HG03060 (cell line): ENCODE measurements at regions not wholly inside any gene's neighbourhood (a gene's known extent, or its start where the extent isn't known, plus 50 kb on each side); places are given as distances from the start of the nearest gene placed in this dataset.

Experiments used
- ATAC-seq: cut with Tn5 transposase; IDR thresholded peaks from one replicate; pipeline ENCODE4 v1.9.1; 2021; ENCODE audit warnings: low read depth, moderate number of reproducible peaks; ENCODE audit not compliant: unreplicated experiment

GRCh38 chr10:113317489-113317888, 235.4 kb upstream of the HABP2 start:
- ATAC-seq, result no peak

- no peak for ATAC-seq
Observed at GRCh38 chr10:113319479-113319878, 233.4 kb upstream of the HABP2 start.

DNA sequence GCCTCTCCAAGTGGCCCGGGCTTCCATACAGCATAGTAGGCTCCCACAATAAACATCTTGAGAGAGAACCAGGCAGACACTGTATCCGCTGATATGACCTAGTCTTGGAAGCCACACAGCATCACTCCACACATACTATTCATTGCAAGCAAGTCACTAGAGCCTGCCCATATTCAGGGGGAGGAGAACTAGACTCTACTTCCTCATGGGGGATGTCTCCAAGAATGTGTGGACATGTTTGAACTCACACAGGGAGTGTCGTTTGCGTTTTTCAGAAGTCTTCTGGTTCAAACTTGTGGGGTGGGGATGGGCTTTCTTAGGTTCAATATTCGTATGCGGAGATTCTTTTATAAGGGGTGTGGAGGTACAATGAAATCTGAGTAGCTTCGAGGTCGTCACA, 232.6 kb upstream of the HABP2 start:
- ATAC-seq, result no peak

DNA sequence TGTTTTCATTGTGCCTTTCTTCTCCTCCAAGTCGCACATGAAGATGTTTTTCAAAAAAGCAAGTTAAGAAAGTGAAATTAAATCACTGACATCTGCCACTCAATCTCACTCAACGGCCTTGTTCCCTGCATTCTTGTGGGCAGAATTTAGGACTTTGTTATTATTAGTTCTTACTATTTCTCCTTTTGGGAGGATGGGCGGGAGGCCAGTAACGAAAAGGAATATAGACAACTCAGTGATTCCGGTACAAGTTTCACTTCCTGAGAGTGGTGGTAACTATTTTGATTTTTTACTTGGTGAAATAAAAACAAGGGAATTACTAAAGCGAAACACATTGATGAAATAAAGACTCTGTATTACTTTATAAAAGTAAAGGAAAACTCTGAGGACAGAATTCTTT, 231.9 kb upstream of the HABP2 start:
- ATAC-seq, result no peak

- no peak for ATAC-seq
Observed at GRCh38 chr10:113322843-113323242, 230.0 kb upstream of the HABP2 start.

DNA sequence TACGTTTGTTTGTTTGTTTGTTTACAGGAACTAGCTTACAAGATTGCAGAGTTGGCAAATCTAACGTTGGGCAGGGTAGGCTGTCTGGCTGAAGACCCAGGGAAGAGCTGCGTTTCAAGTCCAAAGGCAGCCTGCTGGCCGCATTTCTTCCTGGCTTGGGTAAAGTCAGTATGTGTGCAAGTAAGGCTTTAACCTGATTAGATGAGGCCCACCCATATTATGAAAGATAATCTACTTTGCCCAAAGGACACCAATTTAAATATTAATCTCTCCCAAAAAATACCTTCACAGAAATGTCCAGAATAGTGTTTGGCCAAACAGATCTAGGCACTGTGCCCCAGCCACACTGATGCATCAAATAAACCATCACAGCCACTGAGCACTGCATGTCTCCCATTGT, 228.9 kb upstream of the HABP2 start:
- no peak for ATAC-seq

- ATAC-seq, result peak; percentile 92
Observed at GRCh38 chr10:113326160-113327111, 226.4 kb upstream of the HABP2 start.

DNA sequence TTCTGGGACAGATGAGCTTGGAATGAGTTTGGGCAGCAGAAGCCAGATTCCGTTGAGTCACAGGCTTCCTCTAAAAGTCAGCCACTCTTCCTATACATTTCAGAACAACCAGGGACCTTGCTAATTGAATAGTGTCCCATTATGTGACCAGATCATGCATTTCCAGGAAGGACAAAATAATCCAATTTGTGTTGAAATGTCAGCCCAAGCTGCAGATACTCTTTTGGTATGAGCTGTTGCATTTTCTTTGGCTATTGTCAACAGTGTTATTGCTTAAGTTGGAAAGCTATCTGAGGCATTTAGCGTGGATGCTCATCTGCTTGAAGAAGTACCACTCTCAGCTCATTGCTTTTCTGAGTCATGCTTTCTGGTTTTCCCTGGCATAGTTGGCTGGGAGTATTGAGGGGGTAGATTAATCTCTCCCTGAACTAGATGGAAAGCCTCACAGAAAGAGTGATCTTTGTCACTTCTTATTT, 223.7 kb upstream of the HABP2 start:
- ATAC-seq, result no peak

GRCh38 chr10:113331961-113332360, 220.9 kb upstream of the HABP2 start:
- ATAC-seq, result no peak

DNA sequence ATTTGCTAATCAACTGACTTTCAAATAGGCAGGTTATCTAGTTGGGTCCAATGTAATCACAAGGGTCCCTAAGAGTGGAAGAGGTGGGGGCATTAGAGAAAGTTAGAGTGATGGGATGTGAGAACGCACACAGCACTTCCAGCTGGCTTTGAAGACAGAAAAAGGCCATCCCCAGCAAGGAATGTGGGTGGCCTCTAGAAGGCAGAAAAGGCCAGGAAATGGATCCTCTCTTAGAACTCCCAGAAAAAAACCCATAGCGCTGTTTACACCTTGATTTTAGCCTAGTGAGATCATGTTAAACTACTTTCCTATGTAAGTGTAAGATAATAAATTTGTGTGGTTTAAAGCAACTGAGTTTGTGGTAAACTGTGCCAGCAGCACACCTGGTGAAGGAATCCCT, 219.5 kb upstream of the HABP2 start:
- no peak for ATAC-seq

- no peak for ATAC-seq
Observed at GRCh38 chr10:113335592-113335991, 217.3 kb upstream of the HABP2 start.

DNA sequence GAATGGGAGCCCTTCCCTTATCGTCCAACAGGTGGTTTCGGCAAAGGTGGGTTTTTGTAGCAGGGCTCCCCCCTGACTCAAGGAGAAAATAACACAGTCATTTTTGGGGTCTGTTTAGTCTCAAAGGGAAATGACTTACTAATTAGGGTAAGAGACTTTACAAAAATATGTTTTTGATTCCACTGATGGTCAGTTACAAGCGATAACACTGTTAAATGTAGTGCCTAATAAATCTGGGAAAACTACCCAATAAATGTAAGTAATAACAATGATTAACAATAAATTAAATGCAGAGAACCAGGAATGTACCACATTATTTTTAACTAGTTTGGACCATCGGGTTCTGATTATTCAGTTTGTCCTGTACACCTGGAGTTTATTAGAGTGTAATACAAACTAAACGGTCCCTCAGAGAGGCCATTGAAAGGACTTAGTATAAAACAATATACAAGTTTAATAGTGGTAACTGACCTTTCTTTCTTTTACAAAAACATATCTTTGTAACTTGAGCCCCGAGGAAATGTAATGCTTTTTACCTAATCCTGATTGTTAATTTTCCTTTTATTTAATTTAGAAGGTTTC, 216.2 kb upstream of the HABP2 start:
- ATAC-seq, result no peak

DNA sequence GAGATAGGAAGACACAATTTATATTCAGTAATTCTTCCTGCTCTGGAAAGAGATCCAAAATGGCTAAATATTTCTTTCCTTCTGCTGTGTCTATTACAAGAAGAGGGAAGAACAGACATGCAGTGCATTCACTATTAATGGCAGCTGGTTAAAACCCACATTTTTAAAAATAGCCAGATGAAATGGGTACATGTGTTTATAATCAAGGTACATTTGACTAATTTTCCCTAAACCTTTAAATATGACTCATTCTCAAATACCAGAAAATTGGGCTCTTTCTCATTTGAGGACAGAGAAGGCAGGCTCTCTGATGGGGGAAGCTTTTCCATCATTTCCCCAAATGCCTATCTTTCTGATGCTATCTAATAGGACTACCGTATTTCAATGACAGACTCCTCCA, 215.7 kb upstream of the HABP2 start:
- ATAC-seq, result no peak

GRCh38 chr10:113339121-113339520, 213.7 kb upstream of the HABP2 start:
- ATAC-seq, result no peak

- ATAC-seq, result no peak
Observed at GRCh38 chr10:113340282-113340681, 212.6 kb upstream of the HABP2 start.

- ATAC-seq, result no peak
Observed at GRCh38 chr10:113341138-113341537, 211.7 kb upstream of the HABP2 start.

GRCh38 chr10:113345826-113346624, 206.8 kb upstream of the HABP2 start:
- no peak for ATAC-seq

DNA sequence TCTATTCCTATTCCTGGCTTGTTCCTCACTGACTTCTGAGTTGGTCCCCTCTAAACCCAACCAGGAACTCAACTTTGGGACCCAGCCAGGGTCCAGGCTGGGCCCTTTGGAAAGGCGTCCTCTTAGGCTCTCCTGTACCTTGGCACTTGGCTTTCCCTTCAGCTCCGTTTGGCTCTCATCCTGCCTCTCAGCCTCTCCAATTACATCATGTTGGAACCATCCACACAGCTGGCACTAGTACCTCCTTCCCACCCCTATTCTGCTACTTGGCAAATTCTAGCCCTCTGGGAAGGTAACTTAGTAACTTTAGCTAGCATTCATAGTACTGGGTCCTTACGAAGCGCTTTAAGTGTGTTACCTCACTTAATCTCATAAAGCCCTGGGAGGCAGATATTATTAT, 205.3 kb upstream of the HABP2 start:
- ATAC-seq, result no peak

GRCh38 chr10:113348694-113349093, 204.2 kb upstream of the HABP2 start:
- no peak for ATAC-seq

DNA sequence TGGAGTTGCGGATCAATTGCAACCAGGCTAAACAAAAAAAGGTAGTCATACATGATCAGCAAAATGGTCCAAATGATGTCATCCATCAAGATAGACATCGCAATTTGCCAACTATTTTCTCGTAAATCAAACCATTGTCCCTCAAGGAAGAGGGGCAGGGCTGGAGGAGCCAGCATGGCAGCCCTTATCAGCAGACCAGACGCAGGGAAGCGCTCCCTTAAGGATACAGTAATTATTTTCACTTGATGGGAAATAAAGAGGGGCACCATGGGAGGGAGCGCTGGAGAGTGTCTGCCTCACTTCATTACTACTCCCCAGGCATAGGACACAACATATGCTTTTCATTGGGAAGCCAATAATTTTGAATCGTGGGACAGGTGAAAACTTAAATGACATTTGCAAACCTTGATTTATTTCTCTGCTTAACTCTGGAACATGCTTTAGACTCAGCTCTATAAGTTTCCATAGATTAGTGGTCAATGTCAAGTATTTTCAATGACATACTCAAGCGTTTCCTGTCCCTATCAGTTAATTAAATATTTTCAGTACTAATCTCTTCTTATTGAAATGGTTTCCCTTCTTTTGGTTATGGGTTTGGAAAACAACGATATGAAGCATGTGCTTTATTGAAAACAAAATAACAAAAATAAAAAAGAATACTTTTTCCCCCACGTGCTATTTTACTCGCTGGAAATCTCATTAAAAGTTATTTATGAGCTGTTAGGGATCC, 202.4 kb upstream of the HABP2 start:
- ATAC-seq, result no peak
